ENCODE measurements at regions not wholly inside any gene's neighbourhood (a gene's known extent, or its start where the extent isn't known, plus 50 kb on each side); places are given as distances from the start of the nearest gene placed in this dataset.

- no peaks in the 10 kb centered on the region for H3K79me1 ChIP-seq (ENCODE audit: low read depth in 1 of 2, low read length in 2 of 2)
- no peak overlapping the region for H3K9ac ChIP-seq (ENCODE audit: low read depth, low read length)
- ATAC-seq (ENCODE audit: low read depth) (peak; percentile 51), DNase-seq (peak; percentile 44)
- CTCF ChIA-PET: no interaction called here
- in situ Hi-C loops (cut with MboI; ENCODE audit: low sequenced_read_pairs) (no loop called here), dilution Hi-C loops (cut with HindIII; ENCODE audit: low sequenced_read_pairs, unreplicated experiment) (no loop called here), intact Hi-C loops (cut with micrococcal nuclease) (no loop called here)
- no peak overlapping the region for H2BK20ac ChIP-seq (ENCODE audit: low read depth, low read length)
- H3K36me3 ChIP-seq (ENCODE audit: control insufficient read depth, insufficient read depth, low read length): no peaks in the 10 kb centered on the region
- POLR2A ChIA-PET (ENCODE audit: unreplicated experiment): no interaction called here
- no peaks in the 10 kb centered on the region for H3K9me1 ChIP-seq (ENCODE audit: insufficient read depth, low read length)
- no peak overlapping the region for H4K8ac ChIP-seq (ENCODE audit: low read depth in 2 of 2, low read length in 2 of 2)
- no peak overlapping the region for H2BK15ac ChIP-seq (ENCODE audit: low read depth, low read length)
- no peak overlapping the region for H4K91ac ChIP-seq (ENCODE audit: insufficient read depth, low read depth, low read length)
- H4K5ac ChIP-seq (ENCODE audit: low read depth, low read length): no peak overlapping the region
- H3K23ac ChIP-seq (ENCODE audit: low read depth, low read length): no peak overlapping the region
- no TSS peak for BruUV-seq (replicated peaks)
- no peak overlapping the region for H2AK9ac ChIP-seq (replicated peaks; ENCODE audit: low read depth, low read length, poor library complexity)
- 0 out of 2 replicates have a peak, but pooled peaks cover 5% of the 10 kb centered on the region for H3K9me3 ChIP-seq (ENCODE audit: control insufficient read depth, insufficient read depth, low read length)
- no peak overlapping the region for H2BK5ac ChIP-seq (ENCODE audit: low read depth, low read length, poor library complexity, severe bottlenecking)
- no peak overlapping the region for H2AK5ac ChIP-seq (ENCODE audit: low read depth, low read length)
- H4K20me1 ChIP-seq (ENCODE audit: insufficient read depth, low read length): no peaks in the 10 kb centered on the region
- no peak overlapping the region for H3K4me3 ChIP-seq (ENCODE audit: insufficient read depth, low read depth, low read length)
- TF ChIP-seq CHD1 (IDR thresholded peaks at IDR 0.05; ENCODE audit: low read depth, low read length) (no peak), RCOR1 (IDR thresholded peaks at IDR 0.05; ENCODE audit: insufficient replicate concordance, low read length) (no peak)
- no peak overlapping the region for H2BK120ac ChIP-seq (ENCODE audit: low read depth, low read length)
- no peak overlapping the region for H3K56ac ChIP-seq (ENCODE audit: extremely low read depth, insufficient read depth, low read length)
- H3K4ac ChIP-seq (ENCODE audit: low read depth, low read length): no peak overlapping the region
- peaks cover 4% of the 10 kb centered on the region; the same call in 1 of the 2 replicates for H3K4me1 ChIP-seq (ENCODE audit: control insufficient read depth, insufficient read depth, low read length)
- WGBS, 2 experiments (ENCODE audit: extremely low coverage in 2 of 2, insufficient read length in 1 of 2): 100% methylated on average over 1 of the region's 13 CpGs; no CpG with 5 or more reads in 1 of the 2 experiments
- H2AFZ ChIP-seq (replicated peaks; ENCODE audit: low read length, poor library complexity): no peak overlapping the region
- no peak overlapping the region for H3K14ac ChIP-seq (replicated peaks; ENCODE audit: low read depth, low read length)
- H3K27me3 ChIP-seq (ENCODE audit: control insufficient read depth, insufficient read depth, low read length): no peaks in the 10 kb centered on the region
- H3K18ac ChIP-seq (ENCODE audit: low read depth, low read length): no peak overlapping the region
- H3K27ac ChIP-seq (ENCODE audit: insufficient read depth, low read length): no peak overlapping the region
- no peak overlapping the region for H3K4me2 ChIP-seq (ENCODE audit: low read depth, low read length)
These were observed 421.1 kb downstream of the QKI start for GRCh38 chr6:163835439-163836171.

Data from IMR-90 (cell line).